Breast epithelium (tissue), 4 donors: ENCODE measurements at regions not wholly inside any gene's neighbourhood (a gene's known extent, or its start where the extent isn't known, plus 50 kb on each side); places are given as distances from the start of the nearest gene placed in this dataset.

Experiments used
- DNase-seq, 2 donors: peaks; one replicate each; pipeline ENCODE4 v3.0.0-alpha.2; 2019; ENCODE audit warnings: low spot score in 2 of 2
- H3K27ac ChIP-seq, 2 donors: fragments of 200-600 bp; sonication (generic) in 1 of 2; one replicate each; pipeline ENCODE4 v1.5.1; 2016 to 2019; ENCODE audit warnings: mild to moderate bottlenecking in 1 of 2
- H3K27me3 ChIP-seq, 2 donors: fragments of 200-600 bp; sonication (generic) in 1 of 2; one replicate each; pipeline versions ENCODE4 v1.5.1 to v1.6.0; 2017 to 2019; ENCODE audit warnings: control low read depth in 1 of 2, mild to moderate bottlenecking in 1 of 2
- H3K36me3 ChIP-seq: fragments of 200-600 bp; one replicate; pipeline ENCODE4 v1.5.1; 2019
- H3K4me1 ChIP-seq, 2 donors: fragments of 200-600 bp; sonication (generic); one replicate each; pipeline ENCODE4 v1.5.1; 2016 to 2019; ENCODE audit warnings: control low read depth in 1 of 2
- H3K4me3 ChIP-seq, 3 donors: fragments of 200-600 bp; sonication (generic); 1 replicate in 2 of 3; 2 replicates in 1 of 3; pipeline ENCODE4 v1.5.1; 2016 to 2019; ENCODE audit warnings: mild to moderate bottlenecking in 3 of 3, moderate library complexity in 2 of 3
- H3K9me3 ChIP-seq, 2 donors: fragments of 200-600 bp; sonication (generic) in 1 of 2; one replicate each; pipeline ENCODE4 v1.5.1; 2016 to 2019; ENCODE audit warnings: control low read depth in 1 of 2
- CTCF ChIP-seq, 3 donors: fragments of 450-650 bp; IDR thresholded peaks; one replicate each; pipeline ENCODE4 v1.5.1; 2016 to 2017; ENCODE audit warnings: antibody characterized with exemption in 3 of 3, mild to moderate bottlenecking in 3 of 3, moderate library complexity in 3 of 3
- POLR2A ChIP-seq: fragments of 450-650 bp; IDR thresholded peaks from one replicate; pipeline ENCODE4 v1.6.1; 2016; ENCODE audit warnings: antibody characterized with exemption, mild to moderate bottlenecking, moderate library complexity
- POLR2AphosphoS5 ChIP-seq, 3 donors: sonication (generic); formaldehyde crosslinking; IDR thresholded peaks; one replicate each; pipeline ENCODE4 v1.6.1; 2017; ENCODE audit warnings: antibody characterized with exemption in 3 of 3
- intact Hi-C: fragments of 100-400 bp; cut with DNase I; formaldehyde crosslinking; loops from one replicate; pipeline ENCODE4 v1.15.1; 2023; ENCODE audit warnings: low total_unique reads

GRCh38 chr11:134606251-134606650, 194.2 kb upstream of the B3GAT1 start:
- intact Hi-C loops: loop anchor here (5.0 kb wide), 1 partner anchor 186 kb away; no protein-coding TSS in a partner anchor
- no peaks in the 10 kb centered on the region for H3K36me3 ChIP-seq
- H3K27ac ChIP-seq: no peak overlapping the region
- H3K27me3 ChIP-seq: peaks cover 0 to 14% of the 10 kb centered on the region in 2 donors
- no peaks in the 10 kb centered on the region for H3K4me1 ChIP-seq
- no peak for DNase-seq
- H3K4me3 ChIP-seq: no peak overlapping the region
- TF ChIP-seq POLR2A: no peak
- TF ChIP-seq POLR2AphosphoS5 (IDR thresholded peaks at IDR 0.05): no peak
- no peak for TF ChIP-seq CTCF (IDR thresholded peaks at IDR 0.05)
- no peaks in the 10 kb centered on the region for H3K9me3 ChIP-seq

GRCh38 chr11:134604886-134605285, 192.8 kb upstream of the B3GAT1 start:
- Histone ChIP-seq H3K27me3 (peaks cover 0 to 3% of the 10 kb centered on the region in 2 donors), H3K4me1 (no peaks in the 10 kb centered on the region), H3K9me3 (no peaks in the 10 kb centered on the region), H3K4me3 (no peak overlapping the region), H3K36me3 (no peaks in the 10 kb centered on the region), H3K27ac (no peak overlapping the region)
- intact Hi-C loops: loop anchor here (5.0 kb wide), 1 partner anchor 187 kb away; no protein-coding TSS in a partner anchor
- TF ChIP-seq POLR2AphosphoS5 (IDR thresholded peaks at IDR 0.05) (no peak), POLR2A (no peak), CTCF (IDR thresholded peaks at IDR 0.05) (no peak)
- DNase-seq: no peak

GRCh38 chr11:134599299-134599771, 187.3 kb upstream of the B3GAT1 start:
- no peaks in the 10 kb centered on the region for H3K9me3 ChIP-seq
- DNase-seq: no peak
- intact Hi-C loops: no loop called here
- no peaks in the 10 kb centered on the region for H3K36me3 ChIP-seq
- no peaks in the 10 kb centered on the region for H3K27me3 ChIP-seq
- no peak for TF ChIP-seq POLR2A
- H3K4me3 ChIP-seq: no peak overlapping the region
- H3K27ac ChIP-seq: no peak overlapping the region
- no peaks in the 10 kb centered on the region for H3K4me1 ChIP-seq

- Histone ChIP-seq H3K4me3 (no peak overlapping the region), H3K9me3 (no peaks in the 10 kb centered on the region), H3K36me3 (no peaks in the 10 kb centered on the region), H3K27me3 (no peaks in the 10 kb centered on the region), H3K4me1 (no peaks in the 10 kb centered on the region), H3K27ac (no peak overlapping the region)
- TF ChIP-seq POLR2AphosphoS5 (IDR thresholded peaks at IDR 0.05): no peak
- TF ChIP-seq CTCF (IDR thresholded peaks at IDR 0.05): no peak
- TF ChIP-seq POLR2A: no peak
- intact Hi-C loops: no loop called here
- no peak for DNase-seq
Observed at GRCh38 chr11:134598368-134598767, 186.3 kb upstream of the B3GAT1 start.

- no peak for TF ChIP-seq CTCF (IDR thresholded peaks at IDR 0.05)
- no peak for TF ChIP-seq POLR2A
- no peak for TF ChIP-seq POLR2AphosphoS5 (IDR thresholded peaks at IDR 0.05)
- H3K36me3 ChIP-seq: no peaks in the 10 kb centered on the region
- no peaks in the 10 kb centered on the region for H3K9me3 ChIP-seq
- no peak for DNase-seq
- no peak overlapping the region for H3K27ac ChIP-seq
- intact Hi-C loops: no loop called here
- no peaks in the 10 kb centered on the region for H3K4me1 ChIP-seq
- H3K4me3 ChIP-seq: no peak overlapping the region
- no peaks in the 10 kb centered on the region for H3K27me3 ChIP-seq
Observed at GRCh38 chr11:134597452-134597851, 185.4 kb upstream of the B3GAT1 start.

GRCh38 chr11:134596404-134596803, 184.4 kb upstream of the B3GAT1 start:
- TF ChIP-seq POLR2AphosphoS5 (IDR thresholded peaks at IDR 0.05) (no peak), CTCF (IDR thresholded peaks at IDR 0.05) (no peak), POLR2A (no peak)
- Histone ChIP-seq H3K4me1 (no peaks in the 10 kb centered on the region), H3K36me3 (no peaks in the 10 kb centered on the region), H3K9me3 (no peaks in the 10 kb centered on the region), H3K4me3 (no peak overlapping the region), H3K27ac (no peak overlapping the region), H3K27me3 (no peaks in the 10 kb centered on the region)
- intact Hi-C loops: no loop called here
- DNase-seq: no peak
